ELF-1 (cell line): ENCODE measurements at regions not wholly inside any gene's neighbourhood (a gene's known extent, or its start where the extent isn't known, plus 50 kb on each side); places are given as distances from the start of the nearest gene placed in this dataset.

Experiments used
- DNase-seq: peaks from one replicate; pipeline ENCODE4 v3.0.0-alpha.2; 2016; ENCODE audit warnings: low read depth, low spot score

GRCh38 chr2:195313962-195314361 is 343.1 kb upstream of the SLC39A10 start:
- no peak for DNase-seq

- DNase-seq, result peak; percentile 2
These were observed 344.4 kb upstream of the SLC39A10 start for GRCh38 chr2:195312662-195313061.

GRCh38 chr2:195308163-195308562 is 348.9 kb upstream of the SLC39A10 start:
- no peak for DNase-seq

- DNase-seq, result peak; percentile 25
These were observed 349.3 kb upstream of the SLC39A10 start for GRCh38 chr2:195307751-195308150.

GRCh38 chr2:195304310-195304709 is 352.7 kb upstream of the SLC39A10 start:
- DNase-seq, result peak; percentile 60

- DNase-seq, result no peak
These were observed 356.4 kb upstream of the SLC39A10 start for GRCh38 chr2:195300631-195301030.

GRCh38 chr2:195299600-195299999 is 357.4 kb upstream of the SLC39A10 start:
- no peak for DNase-seq

- DNase-seq, result no peak
These were observed 360.5 kb upstream of the SLC39A10 start for GRCh38 chr2:195296490-195296889.

- no peak for DNase-seq
These were observed 367.9 kb upstream of the SLC39A10 start for GRCh38 chr2:195289081-195289480.

- no peak for DNase-seq
These were observed 377.1 kb upstream of the SLC39A10 start for GRCh38 chr2:195279840-195280427.

- no peak for DNase-seq
These were observed 386.5 kb upstream of the SLC39A10 start for GRCh38 chr2:195270466-195271039.

GRCh38 chr2:195269220-195269619 is 387.8 kb upstream of the SLC39A10 start:
- DNase-seq, result no peak

- DNase-seq, result no peak
These were observed 399.0 kb upstream of the SLC39A10 start for GRCh38 chr2:195257979-195258378.

GRCh38 chr2:195252018-195252417 is 405.0 kb upstream of the SLC39A10 start:
- peak; percentile 45 for DNase-seq

GRCh38 chr2:195251214-195251613 is 405.8 kb upstream of the SLC39A10 start:
- no peak for DNase-seq

- DNase-seq, result no peak
These were observed 418.2 kb upstream of the SLC39A10 start for GRCh38 chr2:195238826-195239225.

GRCh38 chr2:195238379-195238778 is 418.6 kb upstream of the SLC39A10 start:
- no peak for DNase-seq

GRCh38 chr2:195228547-195228946 is 428.5 kb upstream of the SLC39A10 start:
- peak; percentile 1 for DNase-seq

- no peak for DNase-seq
These were observed 443.0 kb upstream of the SLC39A10 start for GRCh38 chr2:195214072-195214471.

GRCh38 chr2:195212586-195212985 is 444.4 kb upstream of the SLC39A10 start:
- no peak for DNase-seq

GRCh38 chr2:195202163-195202845 is 454.7 kb upstream of the SLC39A10 start:
- DNase-seq, result no peak

GRCh38 chr2:195199864-195200263 is 457.2 kb upstream of the SLC39A10 start:
- no peak for DNase-seq

GRCh38 chr2:195181059-195181705 is 475.8 kb upstream of the SLC39A10 start:
- DNase-seq, result no peak
